MM.1S (cell line): ENCODE measurements at regions not wholly inside any gene's neighbourhood (a gene's known extent, or its start where the extent isn't known, plus 50 kb on each side); places are given as distances from the start of the nearest gene placed in this dataset.

Experiments
- DNase-seq: peaks from one replicate; pipeline ENCODE4 v3.0.0-alpha.2; 2015
- H2AFZ ChIP-seq: fragments of 300-600 bp; sonication (generic); 2 replicates; pipeline ENCODE4 v1.6.0; 2016; ENCODE audit warnings: antibody characterized with exemption, low read length
- H3F3A ChIP-seq: fragments of 300-600 bp; sonication (generic); 2 replicates; pipeline ENCODE4 v1.6.1; 2016; ENCODE audit warnings: mild to moderate bottlenecking, antibody characterized with exemption, low read length, moderate library complexity, mixed read lengths; ENCODE audit not compliant: insufficient read depth
- H3K27ac ChIP-seq: fragments of 300-600 bp; sonication (generic); 2 replicates; pipeline ENCODE4 v1.5.1; 2016; ENCODE audit warnings: mild to moderate bottlenecking, low read length
- H3K27me3 ChIP-seq: fragments of 300-600 bp; sonication (generic); replicated peaks from 2 replicates; pipeline ENCODE4 v1.6.0; 2016; ENCODE audit warnings: low read length; ENCODE audit not compliant: insufficient read depth
- H3K36me3 ChIP-seq: fragments of 300-600 bp; sonication (generic); replicated peaks from 2 replicates; pipeline ENCODE4 v1.6.1; 2016; ENCODE audit warnings: mild to moderate bottlenecking, low read length, mixed read lengths; ENCODE audit not compliant: insufficient read depth
- H3K4me1 ChIP-seq: fragments of 300-600 bp; sonication (generic); 2 replicates; pipeline ENCODE4 v1.6.1; 2016; ENCODE audit warnings: low read length, mixed read lengths
- H3K4me2 ChIP-seq: fragments of 300-600 bp; sonication (generic); 2 replicates; pipeline ENCODE4 v1.6.0; 2016; ENCODE audit warnings: low read depth, low read length
- H3K4me3 ChIP-seq: fragments of 300-600 bp; sonication (generic); 2 replicates; pipeline ENCODE4 v1.5.1; 2016; ENCODE audit warnings: low read length, mixed read lengths
- H3K79me2 ChIP-seq: fragments of 300-600 bp; sonication (generic); 2 replicates; pipeline ENCODE4 v1.6.1; 2016; ENCODE audit warnings: mixed run types, low read length, mixed read lengths
- H3K9ac ChIP-seq: fragments of 300-600 bp; sonication (generic); 2 replicates; pipeline ENCODE4 v1.6.1; 2016; ENCODE audit warnings: low read length, mixed read lengths
- H3K9me2 ChIP-seq: fragments of 300-600 bp; sonication (generic); replicated peaks from 2 replicates; pipeline ENCODE4 v1.6.1; 2016; ENCODE audit warnings: mild to moderate bottlenecking, low read length, mixed read lengths; ENCODE audit not compliant: insufficient read depth
- H3K9me3 ChIP-seq: fragments of 300-600 bp; sonication (generic); replicated peaks from 2 replicates; pipeline ENCODE4 v1.6.1; 2016; ENCODE audit warnings: mild to moderate bottlenecking, low read length, mixed read lengths; ENCODE audit not compliant: insufficient read depth
- H4K20me1 ChIP-seq: fragments of 300-600 bp; sonication (generic); 2 replicates; pipeline ENCODE4 v1.6.1; 2016; ENCODE audit warnings: mild to moderate bottlenecking, low read length, moderate library complexity, mixed read lengths; ENCODE audit not compliant: insufficient read depth
- EZH2 ChIP-seq: fragments of 300-600 bp; sonication (generic); optimal IDR thresholded peaks from 2 replicates; pipeline ENCODE3; 2017; ENCODE audit warnings: low read depth, mild to moderate bottlenecking, antibody characterized with exemption, low read length, mixed read lengths
- EZH2phosphoT487 ChIP-seq: fragments of 300-600 bp; sonication (generic); IDR thresholded peaks from 2 replicates; pipeline ENCODE4 v1.6.1; 2018; ENCODE audit warnings: antibody characterized with exemption, low read length
- TF ChIP-seq, protein P1 (sequence below): fragments of 300-600 bp; sonication (generic); IDR thresholded peaks from 2 replicates; pipeline ENCODE4 v1.5.1; 2016; ENCODE audit warnings: antibody characterized with exemption, low read length, mixed read lengths

DNA sequence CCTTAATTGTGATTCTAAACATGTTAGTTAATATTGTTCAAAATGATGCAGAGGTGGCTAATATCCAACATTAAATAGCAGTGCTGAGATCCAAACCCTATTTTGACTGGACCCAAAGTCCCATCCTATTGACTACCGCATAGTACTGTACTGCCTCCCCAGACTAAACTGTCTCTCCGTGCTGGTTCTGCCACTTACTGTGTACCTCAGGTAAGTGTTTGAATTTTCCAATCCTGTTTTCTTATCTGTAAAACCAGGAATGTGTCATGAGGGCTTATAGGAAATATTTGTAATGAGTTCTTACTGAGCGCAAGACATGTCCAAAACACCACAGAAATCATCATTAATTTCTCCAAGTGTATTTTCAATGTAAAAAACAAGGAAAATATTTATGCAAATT is 209.2 kb upstream of the CD180 start:
- Histone ChIP-seq H3K9me2 (no peaks in the 10 kb centered on the region), H2AFZ (no peak overlapping the region), H3K27me3 (no peaks in the 10 kb centered on the region), H3F3A (no peaks in the 10 kb centered on the region), H3K9me3 (no peaks in the 10 kb centered on the region), H3K27ac (no peak overlapping the region), H3K36me3 (no peaks in the 10 kb centered on the region), H3K4me3 (no peak overlapping the region), H3K4me1 (no peaks in the 10 kb centered on the region), H3K9ac (no peak overlapping the region), H3K79me2 (no peaks in the 10 kb centered on the region), H3K4me2 (no peak overlapping the region), H4K20me1 (no peaks in the 10 kb centered on the region)
- no peak for DNase-seq
- TF ChIP-seq, protein P1, sequence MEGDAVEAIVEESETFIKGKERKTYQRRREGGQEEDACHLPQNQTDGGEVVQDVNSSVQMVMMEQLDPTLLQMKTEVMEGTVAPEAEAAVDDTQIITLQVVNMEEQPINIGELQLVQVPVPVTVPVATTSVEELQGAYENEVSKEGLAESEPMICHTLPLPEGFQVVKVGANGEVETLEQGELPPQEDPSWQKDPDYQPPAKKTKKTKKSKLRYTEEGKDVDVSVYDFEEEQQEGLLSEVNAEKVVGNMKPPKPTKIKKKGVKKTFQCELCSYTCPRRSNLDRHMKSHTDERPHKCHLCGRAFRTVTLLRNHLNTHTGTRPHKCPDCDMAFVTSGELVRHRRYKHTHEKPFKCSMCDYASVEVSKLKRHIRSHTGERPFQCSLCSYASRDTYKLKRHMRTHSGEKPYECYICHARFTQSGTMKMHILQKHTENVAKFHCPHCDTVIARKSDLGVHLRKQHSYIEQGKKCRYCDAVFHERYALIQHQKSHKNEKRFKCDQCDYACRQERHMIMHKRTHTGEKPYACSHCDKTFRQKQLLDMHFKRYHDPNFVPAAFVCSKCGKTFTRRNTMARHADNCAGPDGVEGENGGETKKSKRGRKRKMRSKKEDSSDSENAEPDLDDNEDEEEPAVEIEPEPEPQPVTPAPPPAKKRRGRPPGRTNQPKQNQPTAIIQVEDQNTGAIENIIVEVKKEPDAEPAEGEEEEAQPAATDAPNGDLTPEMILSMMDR = no peak
- TF ChIP-seq EZH2phosphoT487 = no peak
- no peak for TF ChIP-seq EZH2

DNA sequence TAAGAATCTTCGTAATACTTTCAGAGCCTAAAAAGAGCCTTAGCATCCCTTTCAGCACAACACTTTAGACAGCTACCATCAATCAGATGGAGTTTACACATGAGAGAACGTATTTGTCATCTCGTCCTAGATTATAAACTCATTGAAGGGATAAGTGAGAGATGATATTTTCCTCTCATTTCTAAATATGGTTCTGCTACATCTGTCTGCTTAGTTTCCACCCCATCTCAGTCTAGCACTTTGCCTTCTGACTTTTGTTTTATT is 208.4 kb upstream of the CD180 start:
- Histone ChIP-seq H3K4me2 (no peak overlapping the region), H3K27me3 (no peaks in the 10 kb centered on the region), H4K20me1 (no peaks in the 10 kb centered on the region), H3K36me3 (no peaks in the 10 kb centered on the region), H3K9me2 (no peaks in the 10 kb centered on the region), H3K9ac (no peak overlapping the region), H3K9me3 (no peaks in the 10 kb centered on the region), H3K4me3 (no peak overlapping the region), H3K79me2 (no peaks in the 10 kb centered on the region), H3K4me1 (no peaks in the 10 kb centered on the region), H3K27ac (no peak overlapping the region), H3F3A (no peaks in the 10 kb centered on the region), H2AFZ (no peak overlapping the region)
- no peak for DNase-seq
- no peak for TF ChIP-seq EZH2
- TF ChIP-seq, protein P1 = no peak
- no peak for TF ChIP-seq EZH2phosphoT487

DNA sequence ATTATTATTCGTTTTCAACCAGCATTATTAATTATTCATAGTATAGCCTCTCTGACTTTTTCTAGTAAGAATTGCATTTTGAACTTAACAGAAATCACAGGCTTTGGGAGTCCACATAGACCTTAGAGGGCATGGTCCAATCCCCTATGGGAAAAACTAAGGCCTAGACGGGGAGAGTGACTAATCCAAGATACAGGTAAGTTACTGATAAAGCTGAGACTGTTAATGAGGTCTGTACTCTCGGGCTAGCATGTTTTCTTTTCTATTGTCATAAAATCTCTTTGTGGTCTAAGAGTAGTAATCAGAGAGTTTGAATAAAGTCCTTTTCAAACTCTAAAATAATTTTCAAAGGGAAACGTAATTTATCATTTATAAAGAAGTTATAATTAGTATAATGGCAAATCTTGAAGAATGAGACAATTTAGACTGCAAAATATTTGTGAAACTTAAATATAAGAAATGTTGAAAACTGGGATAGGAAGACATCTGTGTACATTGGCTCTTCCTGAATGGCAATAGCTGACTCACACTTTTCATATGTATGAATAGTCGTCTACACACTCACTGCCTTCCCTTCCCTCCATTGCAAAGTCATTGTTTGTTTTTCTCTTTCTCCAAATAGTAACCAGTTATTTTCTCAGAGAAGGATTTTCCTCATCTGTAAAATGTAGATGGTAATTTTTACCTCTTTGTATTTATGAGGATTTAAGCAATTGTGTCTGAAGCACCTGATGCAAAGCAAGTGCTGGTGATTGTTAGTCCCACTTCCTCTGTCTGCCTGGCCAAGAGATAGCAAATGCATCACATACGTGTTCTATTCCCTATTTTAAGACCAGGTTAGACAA is 207.9 kb upstream of the CD180 start:
- Histone ChIP-seq H3K27me3 (no peaks in the 10 kb centered on the region), H3K36me3 (no peaks in the 10 kb centered on the region), H3K9me3 (no peaks in the 10 kb centered on the region), H3F3A (no peaks in the 10 kb centered on the region), H3K9me2 (no peaks in the 10 kb centered on the region), H4K20me1 (no peaks in the 10 kb centered on the region), H3K9ac (no peak overlapping the region), H2AFZ (no peak overlapping the region), H3K4me2 (no peak overlapping the region), H3K4me3 (no peak overlapping the region), H3K4me1 (no peaks in the 10 kb centered on the region), H3K27ac (no peak overlapping the region), H3K79me2 (no peaks in the 10 kb centered on the region)
- no peak for DNase-seq
- TF ChIP-seq EZH2phosphoT487 = no peak
- TF ChIP-seq, protein P1 = no peak
- no peak for TF ChIP-seq EZH2
